HUES48 (cell line): ENCODE measurements at regions not wholly inside any gene's neighbourhood (a gene's known extent, or its start where the extent isn't known, plus 50 kb on each side); places are given as distances from the start of the nearest gene placed in this dataset.

Source experiments
- H3K27ac ChIP-seq: one replicate; pipeline ENCODE4 v1.7.0; 2013; ENCODE audit warnings: low read depth, low read length, inconsistent platforms
- H3K27me3 ChIP-seq: 2 replicates; pipeline ENCODE4 v1.6.1; 2013; ENCODE audit warnings: mild to moderate bottlenecking, low read length; ENCODE audit not compliant: control insufficient read depth, insufficient read depth
- H3K36me3 ChIP-seq: 2 replicates; pipeline ENCODE4 v1.6.1; 2013; ENCODE audit warnings: low read length; ENCODE audit not compliant: control insufficient read depth, insufficient read depth
- H3K4me1 ChIP-seq: 2 replicates; pipeline ENCODE4 v1.6.1; 2013; ENCODE audit warnings: mild to moderate bottlenecking, low read length; ENCODE audit not compliant: control insufficient read depth, insufficient read depth
- H3K4me3 ChIP-seq: 2 replicates; pipeline ENCODE4 v1.5.1; 2013; ENCODE audit warnings: mild to moderate bottlenecking, low read depth, low read length
- H3K9ac ChIP-seq: 2 replicates; pipeline ENCODE4 v1.6.1; 2013; ENCODE audit warnings: mild to moderate bottlenecking, low read depth, low read length, moderate library complexity
- H3K9me3 ChIP-seq: 2 replicates; pipeline ENCODE4 v1.6.1; 2013; ENCODE audit warnings: low read length; ENCODE audit not compliant: control insufficient read depth, insufficient read depth

DNA sequence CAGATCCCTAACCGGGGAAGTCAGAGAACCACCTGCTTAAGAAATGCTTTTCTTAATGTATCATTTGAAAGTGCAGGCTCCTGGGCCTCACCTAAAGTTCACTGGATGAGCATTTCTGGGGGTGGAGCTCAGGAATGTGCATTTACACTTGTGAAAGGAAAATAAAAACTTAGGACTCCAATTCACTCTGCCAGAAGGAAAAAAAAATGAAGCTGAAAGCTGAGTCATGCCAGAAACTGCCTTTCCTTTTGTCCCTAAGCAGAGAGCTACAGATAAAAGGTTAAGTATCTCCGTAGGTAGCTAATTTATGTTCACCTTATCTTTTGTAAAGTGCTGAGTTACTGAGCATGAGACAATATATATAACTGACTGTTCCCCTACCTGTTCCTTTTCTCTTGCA is 229.5 kb upstream of the MEX3C start:
- H3K4me3 ChIP-seq = no peak overlapping the region
- H3K36me3 ChIP-seq = no peaks in the 10 kb centered on the region
- no peak overlapping the region for H3K9ac ChIP-seq
- no peaks in the 10 kb centered on the region for H3K9me3 ChIP-seq
- H3K27ac ChIP-seq = peak overlapping the region; percentile 44
- H3K27me3 ChIP-seq = peaks cover 4% of the 10 kb centered on the region; the same call in 1 of the 2 replicates
- H3K4me1 ChIP-seq = peaks cover 6% of the 10 kb centered on the region; the same call in 1 of the 2 replicates

GRCh38 chr18:51429644-51430043 is 232.2 kb upstream of the MEX3C start:
- no peak overlapping the region for H3K9ac ChIP-seq
- H3K27me3 ChIP-seq = peaks cover 4% of the 10 kb centered on the region; the same call in 1 of the 2 replicates
- no peak overlapping the region for H3K4me3 ChIP-seq
- H3K9me3 ChIP-seq = no peaks in the 10 kb centered on the region
- H3K27ac ChIP-seq = no peak overlapping the region
- no peaks in the 10 kb centered on the region for H3K36me3 ChIP-seq
- H3K4me1 ChIP-seq = peaks cover 6% of the 10 kb centered on the region; the same call in 1 of the 2 replicates

GRCh38 chr18:51430538-51430937 is 233.1 kb upstream of the MEX3C start:
- H3K9ac ChIP-seq = no peak overlapping the region
- peaks cover 6% of the 10 kb centered on the region; the same call in 1 of the 2 replicates for H3K4me1 ChIP-seq
- peaks cover 4% of the 10 kb centered on the region; the same call in 1 of the 2 replicates for H3K27me3 ChIP-seq
- no peak overlapping the region for H3K27ac ChIP-seq
- no peaks in the 10 kb centered on the region for H3K9me3 ChIP-seq
- no peak overlapping the region for H3K4me3 ChIP-seq
- H3K36me3 ChIP-seq = no peaks in the 10 kb centered on the region

DNA sequence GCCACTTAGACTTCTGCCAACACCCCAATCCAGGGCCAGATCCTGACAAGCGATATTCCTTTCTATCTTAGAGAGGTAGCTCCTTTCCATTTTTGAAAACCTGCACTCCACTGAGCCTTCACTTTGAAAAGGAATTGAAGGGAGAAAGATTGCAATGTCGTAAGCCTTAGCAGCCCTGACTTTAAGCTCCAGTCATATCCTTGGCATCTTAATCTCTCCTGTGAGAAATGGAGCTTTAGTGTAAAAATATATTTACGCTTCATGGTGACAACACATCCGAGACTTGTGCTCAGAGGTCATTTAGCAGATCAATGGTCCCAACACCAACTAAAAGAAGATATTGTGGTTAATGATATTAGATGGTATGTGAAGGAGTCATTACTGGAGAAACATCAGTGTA is 235.8 kb upstream of the MEX3C start:
- H3K36me3 ChIP-seq = no peaks in the 10 kb centered on the region
- H3K27ac ChIP-seq = no peak overlapping the region
- no peaks in the 10 kb centered on the region for H3K4me1 ChIP-seq
- H3K9ac ChIP-seq = no peak overlapping the region
- no peaks in the 10 kb centered on the region for H3K27me3 ChIP-seq
- H3K4me3 ChIP-seq = no peak overlapping the region
- H3K9me3 ChIP-seq = no peaks in the 10 kb centered on the region

DNA sequence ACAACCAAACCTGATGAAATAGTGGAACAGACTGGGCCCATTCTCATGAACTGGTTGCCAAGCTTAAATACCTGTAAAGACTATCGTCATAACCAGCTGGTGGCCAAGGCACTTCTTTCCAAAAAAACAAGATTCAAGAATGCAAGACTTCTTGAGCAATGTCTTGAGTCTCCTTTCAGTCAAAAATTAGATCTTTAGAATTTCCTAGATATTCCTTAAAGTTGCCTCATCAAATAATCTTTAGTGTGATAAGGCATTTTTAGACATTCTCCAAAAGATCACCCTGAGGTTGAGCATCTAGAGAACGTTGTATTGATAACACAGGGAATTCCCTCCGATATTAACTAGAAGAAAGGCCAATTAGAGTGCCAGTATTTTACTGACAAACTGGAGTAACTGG is 236.4 kb upstream of the MEX3C start:
- H3K9ac ChIP-seq = no peak overlapping the region
- H3K27ac ChIP-seq = no peak overlapping the region
- H3K4me3 ChIP-seq = no peak overlapping the region
- H3K9me3 ChIP-seq = no peaks in the 10 kb centered on the region
- no peaks in the 10 kb centered on the region for H3K4me1 ChIP-seq
- H3K27me3 ChIP-seq = no peaks in the 10 kb centered on the region
- no peaks in the 10 kb centered on the region for H3K36me3 ChIP-seq

DNA sequence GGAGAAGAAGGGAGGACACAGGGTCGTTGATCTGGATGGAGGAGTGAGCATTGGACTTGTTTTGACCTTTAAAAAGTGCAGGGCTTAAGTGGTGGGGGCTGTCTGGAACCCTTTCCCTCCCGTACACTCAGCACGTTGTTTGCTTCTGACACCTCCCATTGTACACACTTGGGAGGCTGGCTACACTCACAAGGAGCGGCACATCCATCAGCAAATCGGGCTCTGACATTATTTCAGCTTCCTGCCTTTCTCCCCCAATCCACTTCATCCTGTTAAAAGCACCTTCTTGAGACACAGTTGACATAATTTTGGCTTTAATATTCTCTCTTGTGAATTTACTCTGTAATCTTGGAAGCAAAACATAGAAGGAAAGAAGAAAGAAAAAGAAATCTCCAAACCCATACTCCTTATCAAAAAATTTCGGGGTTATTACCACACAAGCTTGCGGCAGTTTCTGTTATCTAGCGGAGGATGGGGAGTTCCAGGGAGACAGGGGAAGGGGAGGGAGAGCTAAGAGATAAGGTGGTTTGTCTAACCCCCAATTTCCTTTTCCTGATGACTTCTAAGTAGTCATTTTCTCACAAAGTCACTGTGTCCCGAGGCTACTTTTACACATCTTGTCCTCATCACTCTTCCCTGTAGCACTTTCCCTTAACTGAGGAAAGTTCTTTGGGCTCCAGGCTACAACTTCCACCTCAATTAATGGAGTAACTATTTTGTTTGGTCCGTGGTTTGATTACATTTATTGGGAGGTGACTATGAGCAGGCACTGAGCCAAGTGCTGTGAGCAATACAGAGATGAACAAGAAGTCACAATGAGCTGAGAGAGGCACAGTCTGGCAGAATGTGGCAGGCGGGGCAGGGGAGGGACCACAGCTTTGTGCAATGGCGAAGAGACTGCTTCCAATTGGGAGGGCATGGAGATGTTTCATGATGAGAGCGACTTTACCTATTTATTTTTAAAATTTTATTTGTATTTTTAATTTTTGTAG is 240.1 kb upstream of the MEX3C start:
- Histone ChIP-seq H3K9ac (no peak overlapping the region), H3K27me3 (no peaks in the 10 kb centered on the region), H3K9me3 (no peaks in the 10 kb centered on the region), H3K36me3 (no peaks in the 10 kb centered on the region), H3K4me1 (no peaks in the 10 kb centered on the region), H3K4me3 (no peak overlapping the region), H3K27ac (no peak overlapping the region)

- H3K4me1 ChIP-seq = no peaks in the 10 kb centered on the region
- no peak overlapping the region for H3K27ac ChIP-seq
Observed at GRCh38 chr18:51438797-51439350, 241.4 kb upstream of the MEX3C start.

GRCh38 chr18:51442012-51442411 is 244.5 kb upstream of the MEX3C start:
- no peaks in the 10 kb centered on the region for H3K27me3 ChIP-seq
- no peaks in the 10 kb centered on the region for H3K36me3 ChIP-seq
- H3K4me1 ChIP-seq = 0 out of 2 replicates have a peak, but pooled peaks cover 6% of the 10 kb centered on the region
- no peak overlapping the region for H3K27ac ChIP-seq
- H3K9me3 ChIP-seq = no peaks in the 10 kb centered on the region
- no peak overlapping the region for H3K4me3 ChIP-seq
- no peak overlapping the region for H3K9ac ChIP-seq

More at GRCh38 chr18:51438797-51439350, 241.4 kb upstream of the MEX3C start:
- Histone ChIP-seq H3K9ac (no peak overlapping the region), H3K27me3 (no peaks in the 10 kb centered on the region), H3K9me3 (no peaks in the 10 kb centered on the region), H3K4me3 (no peak overlapping the region), H3K36me3 (no peaks in the 10 kb centered on the region)

GRCh38 chr18:51446571-51447210 is 249.2 kb upstream of the MEX3C start:
- Histone ChIP-seq H3K27me3 (no peaks in the 10 kb centered on the region), H3K27ac (no peak overlapping the region), H3K9ac (no peak overlapping the region), H3K4me1 (peaks cover 11% of the 10 kb centered on the region), H3K9me3 (no peaks in the 10 kb centered on the region), H3K36me3 (no peaks in the 10 kb centered on the region), H3K4me3 (no peak overlapping the region)

- H3K9me3 ChIP-seq = no peaks in the 10 kb centered on the region
- no peak overlapping the region for H3K9ac ChIP-seq
- H3K27ac ChIP-seq = no peak overlapping the region
- H3K4me3 ChIP-seq = no peak overlapping the region
- H3K4me1 ChIP-seq = peaks cover 11% of the 10 kb centered on the region
- no peaks in the 10 kb centered on the region for H3K36me3 ChIP-seq
- H3K27me3 ChIP-seq = no peaks in the 10 kb centered on the region
Observed at GRCh38 chr18:51447351-51448342, 250.2 kb upstream of the MEX3C start.
